IMR-90 (cell line): ENCODE measurements at regions not wholly inside any gene's neighbourhood (a gene's known extent, or its start where the extent isn't known, plus 50 kb on each side); places are given as distances from the start of the nearest gene placed in this dataset.

Experiments used
- CTCF ChIP-seq: conservative IDR thresholded peaks from 2 replicates; pipeline ENCODE4 v1.5.1; 2012; ENCODE audit warnings: mild to moderate bottlenecking, low read depth, low read length, improper control_type of control experiment
- MAZ ChIP-seq: IDR thresholded peaks from 2 replicates; pipeline ENCODE4 v1.6.1; 2012; ENCODE audit warnings: low read depth, mild to moderate bottlenecking, low read length, improper control_type of control experiment, moderate library complexity, borderline replicate concordance

DNA sequence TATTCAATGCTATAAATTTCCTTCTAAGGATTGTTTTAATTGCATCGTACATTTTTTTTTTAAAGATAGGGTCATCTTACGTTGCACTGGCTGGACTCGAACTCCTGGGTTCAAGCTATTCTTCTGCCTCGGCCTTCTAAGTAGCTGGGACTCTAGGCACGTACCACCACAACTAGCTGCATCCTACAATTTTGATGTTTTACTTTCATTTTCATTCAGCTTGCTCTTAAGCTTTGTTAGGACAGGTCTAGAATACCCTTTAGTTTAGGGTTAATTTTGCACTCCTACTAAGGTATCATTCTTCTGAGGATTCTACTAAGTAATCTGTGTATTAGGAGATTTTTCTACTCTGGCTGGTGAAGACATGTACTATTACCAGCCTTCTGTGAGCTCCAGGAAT is 50.2 kb upstream of the C1GALT1C1 start:
- TF ChIP-seq MAZ (no peak), CTCF (no peak)
